ENCODE measurements at regions not wholly inside any gene's neighbourhood (a gene's known extent, or its start where the extent isn't known, plus 50 kb on each side); places are given as distances from the start of the nearest gene placed in this dataset.

DNA sequence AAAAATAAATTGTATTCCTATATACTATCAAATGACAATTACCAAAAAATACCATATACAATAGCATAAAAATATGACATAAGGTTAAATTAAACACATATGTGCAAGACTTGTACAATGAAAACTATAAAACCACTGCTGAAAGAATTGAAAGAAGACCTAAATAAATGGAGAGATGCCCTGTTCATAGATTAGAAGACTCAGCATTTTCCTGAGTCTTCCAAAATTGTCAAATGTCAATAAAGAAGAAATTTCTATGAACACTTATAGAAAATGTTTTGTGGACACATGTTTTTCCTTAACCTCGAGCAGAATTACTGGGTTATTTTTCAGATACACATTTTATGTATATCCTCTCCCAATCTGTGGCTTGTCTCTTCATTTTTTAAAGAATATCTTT lies 103.1 kb upstream of the DCLK2 start:
- TF ChIP-seq POLR2A (IDR thresholded peaks at IDR 0.05; ENCODE audit: low read depth, low read length) (no peak), PAX5 (IDR thresholded peaks at IDR 0.05; ENCODE audit: insufficient read depth, low read length, severe bottlenecking) (no peak), POLR2AphosphoS5 (IDR thresholded peaks at IDR 0.05; ENCODE audit: low read depth, low read length) (no peak), TAF1 (IDR thresholded peaks at IDR 0.05; ENCODE audit: low read depth, low read length) (no peak)

Data from GM12891 (cell line).